AML-193 (cell line): ENCODE measurements at regions not wholly inside any gene's neighbourhood (a gene's known extent, or its start where the extent isn't known, plus 50 kb on each side); places are given as distances from the start of the nearest gene placed in this dataset.
"Not testable (repeated sequence)": the region's sequence is repeated elsewhere in the genome, so short reads cannot be mapped to it uniquely, and the experiment has no call there.

Experiments
- DNase-seq, 2 experiments: peaks; one replicate each; lab custom pipeline; 2025; lab: John Stamatoyannopoulos, UW

- DNase-seq = no peak
Observed at GRCh38 chr5:43926923-43927322, 323.9 kb downstream of the NNT start.

GRCh38 chr5:43920422-43920821, 317.4 kb downstream of the NNT start:
- no peak for DNase-seq

GRCh38 chr5:43917925-43918324, 314.9 kb downstream of the NNT start:
- DNase-seq = no peak

DNA sequence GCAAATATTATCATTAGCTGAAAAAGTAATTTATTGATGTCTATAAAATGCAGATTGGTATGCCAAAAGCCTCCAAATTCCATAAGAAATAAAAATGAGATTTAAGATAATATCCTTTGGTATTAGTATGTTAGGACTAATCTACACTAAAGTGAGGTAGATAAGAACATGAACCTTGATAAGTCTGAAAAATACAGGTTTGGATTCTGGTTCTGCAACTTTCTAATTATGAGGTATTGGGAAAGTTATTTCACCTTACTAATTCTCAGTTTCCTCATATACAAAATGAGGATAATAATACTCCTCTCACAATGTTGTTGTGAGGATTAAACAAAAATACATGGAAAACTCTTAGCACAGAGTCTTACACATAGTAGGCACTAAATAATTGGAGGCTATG, 300.1 kb downstream of the NNT start:
- no peak for DNase-seq

GRCh38 chr5:43900974-43901373, 298.0 kb downstream of the NNT start:
- DNase-seq = no peak

DNA sequence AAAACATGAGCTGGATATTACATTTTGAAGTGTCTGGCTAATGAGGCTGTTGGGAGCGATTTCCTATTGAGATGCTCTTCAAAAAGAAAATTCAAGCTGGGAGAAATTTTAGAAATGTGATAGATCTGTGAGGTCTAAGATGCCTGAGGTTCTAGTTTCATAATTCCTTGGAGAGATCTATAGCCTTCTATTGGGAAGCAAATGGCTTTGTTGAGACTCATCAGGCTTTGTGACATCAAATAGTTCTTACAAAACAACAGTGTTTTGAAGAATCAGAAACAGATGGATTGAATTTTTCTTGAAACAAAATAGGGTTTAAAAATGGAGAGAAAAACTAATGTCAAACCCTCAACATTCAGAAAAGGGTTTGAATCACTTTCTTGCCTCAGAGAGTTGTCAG, 292.9 kb downstream of the NNT start:
- DNase-seq = no peak

- DNase-seq = no peak
Observed at GRCh38 chr5:43893951-43894684, 291.1 kb downstream of the NNT start.

GRCh38 chr5:43891112-43891511, 288.1 kb downstream of the NNT start:
- no peak for DNase-seq

GRCh38 chr5:43889233-43889632, 286.3 kb downstream of the NNT start:
- DNase-seq = no peak

DNA sequence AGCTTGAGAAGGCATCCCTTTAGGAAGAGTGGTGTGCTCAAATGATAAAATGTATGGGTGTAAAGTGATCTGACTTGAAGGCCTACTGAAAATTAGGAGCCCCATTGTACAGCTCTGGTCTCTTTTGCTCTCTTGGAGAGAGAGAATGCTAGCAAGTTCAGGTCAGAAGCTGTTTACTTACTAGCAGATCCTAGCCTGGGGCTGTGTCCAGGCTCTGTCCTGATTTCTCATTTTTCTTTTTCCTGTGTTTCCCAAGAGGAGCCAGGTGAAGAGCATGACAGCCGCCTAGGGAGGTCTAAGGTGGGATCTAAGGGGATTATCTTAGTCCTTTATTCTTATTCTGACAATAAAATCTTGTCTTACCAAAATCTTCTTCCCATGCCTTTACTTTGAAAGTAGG, 272.8 kb downstream of the NNT start:
- no peak for DNase-seq

- DNase-seq = no peak
Observed at GRCh38 chr5:43874772-43875171, 271.8 kb downstream of the NNT start.

DNA sequence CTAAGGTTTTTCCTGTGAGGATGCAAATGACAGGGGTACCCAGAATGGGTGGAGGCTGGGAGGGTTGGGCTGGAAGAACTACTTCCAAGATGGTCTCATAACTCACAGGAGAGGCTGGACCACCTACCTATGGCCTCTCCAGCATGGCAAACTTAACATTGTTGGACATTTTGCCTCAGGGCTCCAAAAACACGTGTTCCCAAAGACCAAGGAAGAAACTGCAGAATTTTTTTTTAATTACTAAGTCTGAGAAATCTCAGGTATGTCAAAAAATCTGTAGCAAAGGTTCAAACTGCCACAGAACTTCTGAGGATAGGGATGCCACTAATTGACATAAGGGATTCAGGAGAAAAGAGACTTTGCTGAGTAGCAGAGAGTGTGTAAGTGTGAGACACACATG, 270.8 kb downstream of the NNT start:
- DNase-seq = no peak

GRCh38 chr5:43859309-43859708, 256.3 kb downstream of the NNT start:
- DNase-seq = no peak

DNA sequence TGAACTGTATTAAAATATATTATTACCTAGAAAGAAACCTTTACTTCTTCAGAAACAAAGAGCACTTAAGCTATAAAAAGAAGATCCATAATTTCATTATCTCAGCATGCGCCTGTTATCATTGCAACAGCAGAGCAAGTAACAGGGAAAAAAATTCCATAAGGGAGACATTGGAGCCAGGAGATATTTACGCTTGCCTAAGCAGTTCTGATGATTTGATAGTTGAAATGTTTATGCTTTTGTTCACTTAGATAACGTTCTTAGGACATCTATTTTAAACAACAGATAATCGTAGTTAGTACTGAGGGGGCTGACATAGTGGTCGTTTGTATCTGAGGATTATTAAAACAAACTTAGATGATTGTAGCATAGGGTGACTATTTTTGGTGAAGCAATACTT, 252.5 kb downstream of the NNT start:
- no peak for DNase-seq

- no peak for DNase-seq
Observed at GRCh38 chr5:43854697-43855292, 251.8 kb downstream of the NNT start.

DNA sequence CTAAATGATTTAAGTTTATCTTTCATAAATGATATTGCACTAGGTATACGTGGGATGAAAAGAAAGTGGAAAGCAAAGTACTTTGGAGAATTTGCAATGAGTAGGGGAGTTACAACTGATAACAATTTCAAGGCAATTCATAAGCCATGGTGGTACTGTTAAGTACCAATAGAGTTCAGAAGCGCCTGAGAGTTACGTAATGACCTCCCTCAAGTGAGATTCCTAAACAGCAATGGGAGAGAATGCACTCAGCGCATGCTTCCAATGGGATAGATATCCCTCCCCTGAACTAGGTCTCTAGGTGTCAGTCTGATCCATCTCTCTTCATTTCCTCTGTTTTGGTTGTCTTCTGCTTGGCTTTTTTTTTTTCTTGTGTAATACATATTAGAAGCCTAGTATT, 249.3 kb downstream of the NNT start:
- no peak for DNase-seq

GRCh38 chr5:43851741-43852140, 248.8 kb downstream of the NNT start:
- DNase-seq = no peak

- no peak for DNase-seq
Observed at GRCh38 chr5:43840424-43841125, 237.6 kb downstream of the NNT start.

DNA sequence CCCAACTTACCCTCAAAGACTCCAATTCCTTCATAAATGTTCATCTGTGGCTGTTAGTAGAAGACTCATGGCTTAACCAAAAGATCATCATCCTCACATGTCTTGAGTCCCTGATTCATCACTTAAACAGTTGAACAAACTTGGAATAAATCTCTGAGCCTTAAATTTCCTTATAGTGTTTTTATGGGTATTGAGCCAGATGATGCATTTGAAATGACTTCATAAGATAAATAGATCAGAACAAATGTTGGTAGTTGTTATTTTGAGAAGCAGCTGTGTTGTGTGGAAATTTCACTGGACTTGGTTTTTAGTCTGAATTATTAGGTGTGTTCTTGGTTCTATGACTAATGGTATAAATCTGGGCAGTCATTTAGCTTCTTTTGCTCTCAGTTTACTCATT, 236.2 kb downstream of the NNT start:
- DNase-seq = no peak

- no peak for DNase-seq
Observed at GRCh38 chr5:43837996-43838395, 235.0 kb downstream of the NNT start.

GRCh38 chr5:43837091-43837490, 234.1 kb downstream of the NNT start:
- no peak for DNase-seq

- no peak for DNase-seq
Observed at GRCh38 chr5:43833961-43834360, 231.0 kb downstream of the NNT start.

DNA sequence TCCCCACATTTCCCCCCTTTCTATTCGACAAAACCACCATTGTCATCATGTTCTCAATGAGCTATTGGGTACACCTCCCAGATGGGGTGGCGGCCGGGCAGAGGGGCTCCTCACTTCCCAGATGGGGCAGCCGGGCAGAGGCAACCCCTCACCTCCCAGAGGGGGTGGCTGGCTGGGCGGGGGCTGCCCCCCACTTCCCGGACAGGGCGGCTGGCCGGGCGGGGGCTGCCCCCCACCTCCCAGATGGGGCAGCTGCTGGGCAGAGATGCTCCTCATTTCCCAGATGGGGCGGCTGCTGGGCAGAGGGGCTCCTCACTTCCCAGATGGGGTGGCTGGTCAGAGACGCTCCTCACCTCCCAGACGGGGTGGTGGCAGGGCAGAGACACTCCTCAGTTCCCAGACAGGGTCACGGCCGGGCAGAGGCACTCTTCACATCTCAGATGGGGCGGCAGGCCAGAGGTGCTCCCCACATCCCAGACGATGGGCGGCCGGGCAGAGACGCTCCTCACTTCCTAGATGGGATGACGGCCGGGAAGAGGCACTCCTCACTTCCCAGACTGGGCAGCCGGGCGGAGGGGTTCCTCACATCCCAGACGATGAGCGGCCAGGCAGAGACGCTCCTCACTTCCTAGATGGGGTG, 221.5 kb downstream of the NNT start:
- DNase-seq = not testable (repeated sequence)
